Adrenal gland (tissue), 5 donors: ENCODE measurements at regions not wholly inside any gene's neighbourhood (a gene's known extent, or its start where the extent isn't known, plus 50 kb on each side); places are given as distances from the start of the nearest gene placed in this dataset.

Experiments
- CTCF ChIP-seq, 6 experiments: fragments of 450-650 bp in 4 of 6; fragments of 200-600 bp in 2 of 6; sonication (generic) in 1 of 6; IDR thresholded peaks; 1 replicate in 5 of 6; 2 replicates in 1 of 6; pipeline versions ENCODE4 v1.5.1 to v1.8.0; 2016 to 2021; ENCODE audit warnings: antibody characterized with exemption in 6 of 6, mild to moderate bottlenecking in 2 of 6, moderate library complexity in 1 of 6
- POLR2A ChIP-seq, 2 donors: fragments of 450-650 bp; IDR thresholded peaks; one replicate each; pipeline ENCODE4 v1.6.1; 2017; ENCODE audit warnings: antibody characterized with exemption in 2 of 2, mild to moderate bottlenecking in 2 of 2, moderate library complexity in 1 of 2
- donor health status: DM: no; HTN: no; CAD: no.

GRCh38 chr20:24739746-24740145 is 209.3 kb upstream of the CST7 start:
- TF ChIP-seq CTCF (IDR thresholded peaks at IDR 0.05), result no peak
- TF ChIP-seq POLR2A (IDR thresholded peaks at IDR 0.05), result no peak
